ENCODE measurements at regions not wholly inside any gene's neighbourhood (a gene's known extent, or its start where the extent isn't known, plus 50 kb on each side); places are given as distances from the start of the nearest gene placed in this dataset.

DNA sequence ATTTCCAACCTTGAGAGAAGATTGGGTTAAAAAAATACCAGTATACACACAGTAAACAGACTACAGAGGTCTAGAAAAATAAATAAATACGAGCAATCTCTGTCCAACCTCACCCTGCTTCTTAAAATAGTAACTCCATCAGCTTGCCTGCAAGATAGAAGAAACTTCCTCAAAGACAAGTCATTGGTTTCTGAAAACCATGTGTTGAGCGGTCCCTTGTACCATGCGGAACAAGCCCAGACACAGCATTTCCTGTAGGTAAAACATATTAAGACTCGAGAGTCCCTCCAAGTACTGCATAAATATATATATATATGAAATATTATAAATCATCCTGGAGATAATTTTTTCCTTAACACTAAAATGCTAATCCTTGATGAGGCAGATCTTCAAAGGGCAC, 157.4 kb downstream of the MZT1 start:
- no TSS peak for BruUV-seq (replicated peaks)

More for the DNA sequence above, 157.4 kb downstream of the MZT1 start:
- Histone ChIP-seq H3K79me2 (ENCODE audit: control insufficient read depth, insufficient read depth, low read length) (no peaks in the 10 kb centered on the region), H3K9ac (ENCODE audit: control insufficient read depth, insufficient read depth, low read length) (no peak overlapping the region), H2AFZ (ENCODE audit: control insufficient read depth, low read depth, low read length) (no peak overlapping the region; the same call in 1 of the 2 replicates), H3K9me3 (replicated peaks; ENCODE audit: control insufficient read depth, insufficient read depth, low read length) (no peaks in the 10 kb centered on the region), H3K4me3 (no peak overlapping the region), H3K4me1 (ENCODE audit: control insufficient read depth, insufficient read depth, low read length) (no peaks in the 10 kb centered on the region), H3K27me3 (replicated peaks in 1 of 2; ENCODE audit: control insufficient read depth in 2 of 2, insufficient read depth in 2 of 2, low read length in 1 of 2) (no peaks in the 10 kb centered on the region), H3K36me3 (ENCODE audit: control insufficient read depth in 2 of 2, insufficient read depth in 2 of 2, low read length in 1 of 2) (no peaks in the 10 kb centered on the region), H4K20me1 (ENCODE audit: control insufficient read depth, insufficient read depth) (no peaks in the 10 kb centered on the region), H3K4me2 (ENCODE audit: control insufficient read depth, insufficient read depth) (no peak overlapping the region), H3K27ac (ENCODE audit: control insufficient read depth, insufficient read depth) (no peak overlapping the region)
- no peak for TF ChIP-seq SREBF1 (IDR thresholded peaks at IDR 0.05; ENCODE audit: low read length)
- no peak for TF ChIP-seq MLLT1 (IDR thresholded peaks at IDR 0.05)
- TF ChIP-seq MYB (IDR thresholded peaks at IDR 0.05; ENCODE audit: borderline replicate concordance, low read depth, low read length): no peak
- TF ChIP-seq ZNF274 (IDR thresholded peaks at IDR 0.05; ENCODE audit: insufficient read depth, insufficient read length): no peak
- no peak for TF ChIP-seq EGR1 (IDR thresholded peaks at IDR 0.05; ENCODE audit: borderline replicate concordance in 1 of 2, low read depth in 2 of 2, low read length in 2 of 2)
- TF ChIP-seq MEF2B (IDR thresholded peaks at IDR 0.05; ENCODE audit: partially characterized antibody, poor library complexity, severe bottlenecking): no peak
- TF ChIP-seq ZBTB33 (IDR thresholded peaks at IDR 0.05): no peak
- no peak for TF ChIP-seq ZSCAN29 (IDR thresholded peaks at IDR 0.05)
- TF ChIP-seq RAD21 (IDR thresholded peaks at IDR 0.05; ENCODE audit: insufficient read depth, low read depth, low read length): no peak
- TF ChIP-seq STAT3 (IDR thresholded peaks at IDR 0.05; ENCODE audit: low read depth, low read length): no peak
- TF ChIP-seq ZNF592 (IDR thresholded peaks at IDR 0.05): no peak
- TF ChIP-seq ATF7 (IDR thresholded peaks at IDR 0.05; ENCODE audit: low read depth): no peak
- TF ChIP-seq SP1 (IDR thresholded peaks at IDR 0.05; ENCODE audit: low read depth, low read length): no peak
- TF ChIP-seq JUNB (IDR thresholded peaks at IDR 0.05): no peak
- TF ChIP-seq, protein P1, sequence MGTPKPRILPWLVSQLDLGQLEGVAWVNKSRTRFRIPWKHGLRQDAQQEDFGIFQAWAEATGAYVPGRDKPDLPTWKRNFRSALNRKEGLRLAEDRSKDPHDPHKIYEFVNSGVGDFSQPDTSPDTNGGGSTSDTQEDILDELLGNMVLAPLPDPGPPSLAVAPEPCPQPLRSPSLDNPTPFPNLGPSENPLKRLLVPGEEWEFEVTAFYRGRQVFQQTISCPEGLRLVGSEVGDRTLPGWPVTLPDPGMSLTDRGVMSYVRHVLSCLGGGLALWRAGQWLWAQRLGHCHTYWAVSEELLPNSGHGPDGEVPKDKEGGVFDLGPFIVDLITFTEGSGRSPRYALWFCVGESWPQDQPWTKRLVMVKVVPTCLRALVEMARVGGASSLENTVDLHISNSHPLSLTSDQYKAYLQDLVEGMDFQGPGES (IDR thresholded peaks at IDR 0.05): no peak
- RAD21 ChIA-PET (ENCODE audit: unreplicated experiment): interaction anchor here (1.0 kb wide), 1 partner anchor 14 kb away, joined by 4 read pairs; no protein-coding TSS in a partner anchor
- POLR2A ChIA-PET: no interaction called here
- 24% methylated on average over 4 of the region's 4 CpGs for WGBS (ENCODE audit: insufficient coverage, insufficient replicate concordance, low lambda C conversion rate, missing lambda C conversion rate)
- intact Hi-C loops (cut with micrococcal nuclease; ENCODE audit: unreplicated experiment) (no loop called here), in situ Hi-C loops (cut with MboI) (no loop called here)
- DNase-seq (ENCODE audit: low read depth, low spot score) (no peak), ATAC-seq (peak; percentile 60; the same call in 2 of the 3 replicates), FAIRE-seq (no peak)
- CTCF ChIA-PET: interaction anchor here (0.6 kb wide), 1 partner anchor 543 kb away, joined by 3 read pairs; no protein-coding TSS in a partner anchor
- SMC1A ChIA-PET (ENCODE audit: uncharacterized antibody, unreplicated experiment): interaction anchor here (1.0 kb wide), 1 partner anchor 72 kb away, joined by 3 read pairs; no protein-coding TSS in a partner anchor
